ENCODE measurements at regions not wholly inside any gene's neighbourhood (a gene's known extent, or its start where the extent isn't known, plus 50 kb on each side); places are given as distances from the start of the nearest gene placed in this dataset.

DNA sequence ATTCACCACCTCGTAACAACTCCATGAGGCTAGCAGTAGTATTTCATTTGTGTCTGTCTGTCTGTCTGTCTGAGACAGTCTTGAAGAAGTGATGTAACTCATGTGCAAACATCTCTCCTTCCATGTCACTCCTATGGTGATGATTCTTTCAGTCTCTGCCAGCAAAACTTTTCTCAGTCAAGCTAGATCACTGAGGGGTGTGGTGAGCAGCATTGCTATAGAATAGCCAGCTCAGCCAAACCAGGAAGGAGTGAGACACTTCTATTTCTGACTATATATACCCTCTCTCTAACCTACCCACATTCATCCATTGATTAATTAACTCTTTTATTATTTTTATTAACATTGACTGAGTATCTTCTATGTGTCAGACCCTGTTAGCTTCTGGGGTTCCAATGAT is 1095.1 kb upstream of the GYPC start:
- TF ChIP-seq GLMP (CRISPR knock-in tag; IDR thresholded peaks at IDR 0.05; ENCODE audit: borderline replicate concordance) (no peak), ZNF501 (CRISPR knock-in tag; IDR thresholded peaks at IDR 0.05) (no peak), NR2F1 (CRISPR knock-in tag; IDR thresholded peaks at IDR 0.05) (no peak), KDM1A (CRISPR knock-in tag; IDR thresholded peaks at IDR 0.05) (no peak), ZNF75D (CRISPR knock-in tag; IDR thresholded peaks at IDR 0.05; ENCODE audit: borderline replicate concordance) (no peak), PHF21A (CRISPR knock-in tag; IDR thresholded peaks at IDR 0.05) (no peak), SMAD3 (CRISPR knock-in tag; IDR thresholded peaks at IDR 0.05) (no peak), ZNF773 (CRISPR knock-in tag; IDR thresholded peaks at IDR 0.05; ENCODE audit: borderline replicate concordance) (no peak), ZNF512B (CRISPR knock-in tag; IDR thresholded peaks at IDR 0.05; ENCODE audit: borderline replicate concordance) (no peak), ZNF766 (CRISPR knock-in tag; IDR thresholded peaks at IDR 0.05; ENCODE audit: borderline replicate concordance) (no peak), GPBP1L1 (CRISPR knock-in tag; IDR thresholded peaks at IDR 0.05) (no peak), SIN3A (IDR thresholded peaks at IDR 0.05; ENCODE audit: borderline replicate concordance, low read depth, low read length) (no peak)

Measured in HepG2 (cell line).